GM12875 (cell line): ENCODE measurements at regions not wholly inside any gene's neighbourhood (a gene's known extent, or its start where the extent isn't known, plus 50 kb on each side); places are given as distances from the start of the nearest gene placed in this dataset.

Source experiments
- H3K4me3 ChIP-seq: one replicate; pipeline ENCODE4 v1.5.1; 2011; ENCODE audit warnings: low read depth, low read length, control low read depth
- CTCF ChIP-seq: IDR thresholded peaks from 2 replicates; pipeline ENCODE4 v1.5.1; 2011; ENCODE audit warnings: low read depth, mild to moderate bottlenecking, control low read depth, inconsistent platforms, low read length, moderate library complexity, borderline replicate concordance; ENCODE audit not compliant: insufficient read depth

- TF ChIP-seq CTCF, result no peak
- no peak overlapping the region for H3K4me3 ChIP-seq
These were observed 109.4 kb downstream of the ZNF608 start for GRCh38 chr5:124637011-124637410.

GRCh38 chr5:124634741-124635323 is 111.6 kb downstream of the ZNF608 start:
- no peak overlapping the region for H3K4me3 ChIP-seq
- no peak for TF ChIP-seq CTCF

GRCh38 chr5:124634228-124634739 is 112.2 kb downstream of the ZNF608 start:
- no peak for TF ChIP-seq CTCF

GRCh38 chr5:124633209-124633608 is 113.2 kb downstream of the ZNF608 start:
- TF ChIP-seq CTCF, result no peak
- H3K4me3 ChIP-seq, result no peak overlapping the region

More at GRCh38 chr5:124634228-124634739, 112.2 kb downstream of the ZNF608 start:
- H3K4me3 ChIP-seq, result no peak overlapping the region

GRCh38 chr5:124631874-124632550 is 114.4 kb downstream of the ZNF608 start:
- H3K4me3 ChIP-seq, result no peak overlapping the region
- TF ChIP-seq CTCF, result no peak

- H3K4me3 ChIP-seq, result no peak overlapping the region
- TF ChIP-seq CTCF, result no peak
These were observed 115.4 kb downstream of the ZNF608 start for GRCh38 chr5:124630767-124631704.
